Mucosa of descending colon (tissue), 3 donors: ENCODE measurements at regions not wholly inside any gene's neighbourhood (a gene's known extent, or its start where the extent isn't known, plus 50 kb on each side); places are given as distances from the start of the nearest gene placed in this dataset.

ENCODE experiments used
- ATAC-seq: fragments of 200-7000 bp; cut with Tn5 transposase; one replicate; pipeline ENCODE4 v1.9.1; 2020; ENCODE audit warnings: mild to moderate bottlenecking, moderate library complexity
- DNase-seq, 3 donors: peaks; one replicate each; pipeline ENCODE4 v3.0.0-alpha.2; 2020
- H3K36me3 ChIP-seq: fragments of 200-600 bp; one replicate; pipeline ENCODE4 v1.8.0; 2021; ENCODE audit warnings: low read depth, mild to moderate bottlenecking
- H3K4me1 ChIP-seq: fragments of 200-600 bp; one replicate; pipeline ENCODE4 v1.8.0; 2021; ENCODE audit warnings: low read depth, mild to moderate bottlenecking
- H3K4me3 ChIP-seq: fragments of 200-600 bp; one replicate; pipeline ENCODE4 v1.8.0; 2021; ENCODE audit warnings: mild to moderate bottlenecking
- H3K9me3 ChIP-seq: fragments of 200-600 bp; one replicate; pipeline ENCODE4 v1.8.0; 2021; ENCODE audit warnings: mild to moderate bottlenecking
- intact Hi-C, 2 donors: fragments of 100-400 bp; cut with DNase I in 1 of 2; cut with micrococcal nuclease in 1 of 2; formaldehyde crosslinking; loops; one replicate each; pipeline versions ENCODE4 v1.11.0 to v1.11.1; 2022; cut with DNase I, micrococcal nuclease
- TF ChIP-seq, protein P1 (sequence below): fragments of 200-600 bp; IDR thresholded peaks from one replicate; pipeline ENCODE4 v1.8.0; 2022; ENCODE audit warnings: antibody characterized with exemption, mild to moderate bottlenecking
- donor health status: DM: no; HTN: no; CAD: no; lungs with moderate emphysema.
- donor health status: DM: no; HTN: no; CAD: no.
- donor health status: DM: no; HTN: yes; CAD: no.

DNA sequence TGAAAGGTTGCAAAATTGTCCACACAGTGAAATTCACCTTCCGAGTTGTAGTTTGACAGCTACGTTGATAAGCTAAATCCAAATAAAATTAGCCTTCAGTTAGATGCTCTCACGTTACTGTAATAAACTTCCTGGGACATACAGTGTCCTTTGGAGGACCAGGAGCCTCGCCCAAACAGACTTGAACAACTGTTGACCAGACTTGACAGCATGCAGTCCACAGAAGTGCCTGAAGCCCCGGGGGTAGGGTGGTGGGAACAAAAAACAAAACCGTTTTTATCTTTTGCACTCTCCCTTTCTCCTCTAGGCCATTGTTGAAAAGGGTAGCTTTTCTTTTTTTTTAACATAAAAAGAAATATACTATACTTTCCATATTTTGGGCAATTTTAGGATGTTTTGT lies 172.8 kb upstream of the SAMSN1 start:
- TF ChIP-seq, protein P1, sequence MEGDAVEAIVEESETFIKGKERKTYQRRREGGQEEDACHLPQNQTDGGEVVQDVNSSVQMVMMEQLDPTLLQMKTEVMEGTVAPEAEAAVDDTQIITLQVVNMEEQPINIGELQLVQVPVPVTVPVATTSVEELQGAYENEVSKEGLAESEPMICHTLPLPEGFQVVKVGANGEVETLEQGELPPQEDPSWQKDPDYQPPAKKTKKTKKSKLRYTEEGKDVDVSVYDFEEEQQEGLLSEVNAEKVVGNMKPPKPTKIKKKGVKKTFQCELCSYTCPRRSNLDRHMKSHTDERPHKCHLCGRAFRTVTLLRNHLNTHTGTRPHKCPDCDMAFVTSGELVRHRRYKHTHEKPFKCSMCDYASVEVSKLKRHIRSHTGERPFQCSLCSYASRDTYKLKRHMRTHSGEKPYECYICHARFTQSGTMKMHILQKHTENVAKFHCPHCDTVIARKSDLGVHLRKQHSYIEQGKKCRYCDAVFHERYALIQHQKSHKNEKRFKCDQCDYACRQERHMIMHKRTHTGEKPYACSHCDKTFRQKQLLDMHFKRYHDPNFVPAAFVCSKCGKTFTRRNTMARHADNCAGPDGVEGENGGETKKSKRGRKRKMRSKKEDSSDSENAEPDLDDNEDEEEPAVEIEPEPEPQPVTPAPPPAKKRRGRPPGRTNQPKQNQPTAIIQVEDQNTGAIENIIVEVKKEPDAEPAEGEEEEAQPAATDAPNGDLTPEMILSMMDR, result no peak
- ATAC-seq, result no peak
- Histone ChIP-seq H3K4me3 (no peak overlapping the region), H3K9me3 (no peaks in the 10 kb centered on the region), H3K4me1 (no peaks in the 10 kb centered on the region), H3K36me3 (no peaks in the 10 kb centered on the region)
- DNase-seq, result no peak
- intact Hi-C loops, result no loop called here

DNA sequence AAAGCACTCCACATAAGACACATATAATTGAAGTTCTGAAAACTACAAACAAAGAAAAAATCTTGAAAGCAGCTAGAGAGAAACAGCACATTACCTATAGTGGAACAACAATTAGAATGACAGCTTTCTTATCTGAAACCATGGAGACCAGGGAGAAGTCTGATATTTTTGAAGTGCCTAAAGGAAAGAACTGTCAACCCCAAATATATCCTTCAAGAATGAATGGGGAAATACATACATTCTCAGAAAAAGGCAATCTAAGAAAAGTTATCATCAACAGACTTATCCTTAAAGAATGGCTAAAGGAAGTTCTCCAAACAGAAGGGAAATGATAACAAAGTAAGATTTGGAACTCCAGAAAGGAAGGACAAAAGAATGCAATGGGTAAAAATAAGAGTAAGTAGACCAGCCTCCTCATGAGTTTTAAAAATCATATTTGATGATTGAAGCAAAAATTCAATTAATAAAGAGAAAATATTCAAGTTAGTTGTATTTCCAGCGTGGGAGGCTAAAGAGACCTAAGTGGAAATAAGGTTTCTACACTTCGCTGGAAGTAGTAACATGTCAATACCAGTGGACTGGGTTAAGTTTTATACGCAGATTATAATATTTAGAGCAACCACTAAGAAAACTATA lies 170.8 kb upstream of the SAMSN1 start:
- TF ChIP-seq, protein P1, result no peak

DNA sequence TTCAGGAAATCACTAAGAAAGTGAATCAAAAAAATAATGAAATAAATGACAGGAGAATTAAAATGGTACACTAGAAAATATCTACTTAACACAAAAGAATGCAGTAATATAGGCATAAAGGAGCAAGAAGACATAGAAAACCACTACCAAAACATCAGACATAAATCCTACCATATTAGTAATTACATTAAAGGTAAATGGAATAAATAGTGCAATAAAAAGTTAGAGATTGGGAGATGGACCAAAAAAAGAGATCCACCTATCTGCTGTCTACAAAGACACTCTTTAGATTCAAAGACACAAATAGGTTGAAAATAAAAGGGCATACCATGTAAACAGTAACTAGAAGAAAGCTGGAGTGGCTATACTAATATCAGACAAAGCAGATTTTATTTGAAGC lies 167.0 kb upstream of the SAMSN1 start:
- no peaks in the 10 kb centered on the region for H3K9me3 ChIP-seq
- ATAC-seq (no peak), DNase-seq (no peak)
- no peaks in the 10 kb centered on the region for H3K4me1 ChIP-seq
- TF ChIP-seq, protein P1, result no peak
- H3K36me3 ChIP-seq, result no peaks in the 10 kb centered on the region
- intact Hi-C loops, result no loop called here
- no peak overlapping the region for H3K4me3 ChIP-seq

More for the DNA sequence above, 170.8 kb upstream of the SAMSN1 start:
- intact Hi-C loops, result no loop called here
- Histone ChIP-seq H3K36me3 (no peaks in the 10 kb centered on the region), H3K4me3 (no peak overlapping the region), H3K9me3 (no peaks in the 10 kb centered on the region), H3K4me1 (no peaks in the 10 kb centered on the region)
- no peak for ATAC-seq
- no peak for DNase-seq

DNA sequence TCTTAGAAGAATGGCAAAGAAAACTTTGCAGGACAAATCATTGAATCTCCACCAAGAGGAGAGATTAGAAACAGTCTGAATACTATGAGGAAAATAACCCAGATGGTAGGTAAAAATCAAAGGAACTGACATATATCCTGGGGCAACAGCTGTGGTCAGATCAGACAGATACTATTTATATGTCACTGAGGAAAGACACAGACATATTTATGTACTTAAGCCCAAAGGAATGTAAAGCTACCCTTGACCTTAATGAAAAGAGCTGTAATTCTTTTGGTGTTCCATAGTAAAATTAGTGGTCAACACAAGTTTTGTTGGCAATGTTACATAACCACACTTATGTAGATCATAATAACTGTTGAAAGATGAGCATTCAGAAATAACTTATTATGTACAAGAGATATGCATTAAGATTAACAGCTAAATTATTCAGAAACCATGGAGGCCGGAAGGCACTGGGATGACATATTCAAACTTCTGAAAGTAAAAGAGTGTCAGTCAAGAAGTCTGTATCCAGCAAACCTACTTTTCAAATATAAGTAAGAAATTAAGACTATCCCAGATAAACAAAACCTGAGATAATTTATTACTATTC lies 166.1 kb upstream of the SAMSN1 start:
- DNase-seq, result no peak
- ATAC-seq, result no peak
- Histone ChIP-seq H3K36me3 (no peaks in the 10 kb centered on the region), H3K4me3 (no peak overlapping the region), H3K4me1 (no peaks in the 10 kb centered on the region), H3K9me3 (no peaks in the 10 kb centered on the region)
- TF ChIP-seq, protein P1, result no peak
- intact Hi-C loops, result no loop called here

DNA sequence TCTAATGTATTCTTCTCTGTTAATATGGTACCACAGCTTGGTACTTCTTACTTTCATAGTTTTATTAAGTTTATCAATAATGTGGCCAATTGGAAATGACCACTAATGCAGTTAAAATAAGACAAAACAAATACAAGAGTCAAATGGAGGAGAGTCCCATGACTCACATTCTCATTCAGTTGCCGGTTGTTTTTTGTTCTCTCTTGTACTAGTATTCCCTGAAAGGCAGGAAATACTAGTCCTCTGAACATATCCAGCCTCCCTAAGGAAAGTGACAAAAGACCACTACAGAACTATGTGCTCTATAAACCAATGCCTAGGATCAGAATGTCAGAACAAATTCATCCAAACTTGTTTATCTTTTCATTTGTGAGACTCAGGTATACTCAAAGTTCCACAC lies 165.2 kb upstream of the SAMSN1 start:
- DNase-seq (no peak), ATAC-seq (no peak)
- intact Hi-C loops, result no loop called here
- TF ChIP-seq, protein P1, result no peak
- H3K4me1 ChIP-seq, result no peaks in the 10 kb centered on the region
- no peaks in the 10 kb centered on the region for H3K36me3 ChIP-seq
- H3K9me3 ChIP-seq, result no peaks in the 10 kb centered on the region
- no peak overlapping the region for H3K4me3 ChIP-seq
